ENCODE measurements at regions not wholly inside any gene's neighbourhood (a gene's known extent, or its start where the extent isn't known, plus 50 kb on each side); places are given as distances from the start of the nearest gene placed in this dataset.

- TF ChIP-seq CTCF (IDR thresholded peaks at IDR 0.05) (no peak), POLR2A (IDR thresholded peaks at IDR 0.05) (no peak)
These were observed 84.5 kb upstream of the IRS2 start for GRCh38 chr13:109870696-109871370.
